GM12878 (cell line): ENCODE measurements at regions not wholly inside any gene's neighbourhood (a gene's known extent, or its start where the extent isn't known, plus 50 kb on each side); places are given as distances from the start of the nearest gene placed in this dataset.

Source experiments
- BMI1 ChIP-seq: fragments of 450-650 bp; IDR thresholded peaks from 2 replicates; pipeline ENCODE4 v1.6.1; 2016; ENCODE audit warnings: mild to moderate bottlenecking, moderate library complexity, borderline replicate concordance
- CBFB ChIP-seq: IDR thresholded peaks from 2 replicates; pipeline ENCODE4 v1.6.1; 2016; ENCODE audit warnings: antibody characterized with exemption, low read depth
- CEBPB ChIP-seq, 2 experiments: fragments of 150-350 bp in 1 of 2; IDR thresholded peaks; 2 replicates each; pipeline ENCODE4 v1.6.1; 2012 to 2014; ENCODE audit warnings: low read depth in 2 of 2, low read length in 2 of 2, borderline replicate concordance in 1 of 2, inconsistent platforms in 1 of 2
- EP300 ChIP-seq, 2 experiments: fragments of 150-350 bp in 1 of 2; IDR thresholded peaks; 2 replicates each; pipeline ENCODE4 v1.6.1; 2011 to 2012; ENCODE audit warnings: low read depth in 2 of 2, low read length in 2 of 2, borderline replicate concordance in 1 of 2, improper control_type of control experiment in 1 of 2, inconsistent platforms in 1 of 2; ENCODE audit not compliant: control insufficient read depth in 1 of 2
- MXI1 ChIP-seq: fragments of 150-350 bp; IDR thresholded peaks from 2 replicates; pipeline ENCODE4 v1.6.1; 2011; ENCODE audit warnings: low read depth, mild to moderate bottlenecking, inconsistent platforms, low read length, improper control_type of control experiment
- NFYB ChIP-seq: IDR thresholded peaks from 2 replicates; pipeline ENCODE4 v1.6.1; 2011; ENCODE audit warnings: low read depth, mild to moderate bottlenecking, low read length, improper control_type of control experiment, moderate library complexity; ENCODE audit not compliant: insufficient read depth
- POLR2A ChIP-seq: IDR thresholded peaks from 2 replicates; pipeline ENCODE4 v1.6.1; 2011; ENCODE audit warnings: low read depth, mild to moderate bottlenecking, low read length
- POLR2AphosphoS5 ChIP-seq: IDR thresholded peaks from 2 replicates; pipeline ENCODE4 v1.6.1; 2011; ENCODE audit warnings: mild to moderate bottlenecking, low read length, inconsistent platforms
- TF ChIP-seq, protein P1 (sequence below), 3 experiments: IDR thresholded peaks in 2 of 3; conservative IDR thresholded peaks in 1 of 3; 2 replicates each; pipeline ENCODE4 v1.5.1; 2011; ENCODE audit warnings: low read depth in 3 of 3, low read length in 3 of 3, mild to moderate bottlenecking in 3 of 3, control low read depth in 2 of 3, moderate library complexity in 2 of 3, inconsistent platforms in 1 of 3, mixed read lengths in 1 of 3; ENCODE audit not compliant: control insufficient read depth in 2 of 3, insufficient read depth in 1 of 3; ENCODE audit errors: extremely low read depth in 1 of 3

DNA sequence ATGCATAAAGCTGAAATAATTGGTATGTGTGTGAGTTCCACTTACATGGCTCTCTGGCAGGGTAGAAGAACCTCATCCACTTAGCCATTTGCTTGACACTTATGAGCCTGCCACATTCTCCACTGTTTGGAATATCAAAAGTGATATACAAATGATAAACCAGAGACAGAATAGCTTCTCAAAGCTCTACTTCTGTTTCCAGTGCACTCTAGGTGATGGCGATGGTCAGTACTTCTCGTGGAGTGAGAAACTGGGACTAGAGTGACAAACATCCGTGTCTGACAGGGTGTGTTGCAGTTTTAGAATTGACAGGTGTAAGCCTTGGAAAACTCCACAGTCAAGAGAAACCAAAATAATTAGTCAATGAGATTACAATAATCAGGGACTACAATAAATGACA, 935.8 kb upstream of the TYRP1 start:
- TF ChIP-seq CEBPB (IDR thresholded peaks at IDR 0.05; ENCODE audit: borderline replicate concordance in 1 of 2, low read depth in 2 of 2, low read length in 2 of 2) = no peak
- TF ChIP-seq NFYB = no peak
- TF ChIP-seq POLR2A = no peak
- TF ChIP-seq POLR2AphosphoS5 = no peak
- no peak for TF ChIP-seq EP300 (IDR thresholded peaks at IDR 0.05; ENCODE audit: borderline replicate concordance in 1 of 2, control insufficient read depth in 1 of 2, low read depth in 2 of 2, low read length in 2 of 2)
- no peak for TF ChIP-seq MXI1
- TF ChIP-seq BMI1 = no peak
- TF ChIP-seq CBFB = no peak
- TF ChIP-seq, protein P1, sequence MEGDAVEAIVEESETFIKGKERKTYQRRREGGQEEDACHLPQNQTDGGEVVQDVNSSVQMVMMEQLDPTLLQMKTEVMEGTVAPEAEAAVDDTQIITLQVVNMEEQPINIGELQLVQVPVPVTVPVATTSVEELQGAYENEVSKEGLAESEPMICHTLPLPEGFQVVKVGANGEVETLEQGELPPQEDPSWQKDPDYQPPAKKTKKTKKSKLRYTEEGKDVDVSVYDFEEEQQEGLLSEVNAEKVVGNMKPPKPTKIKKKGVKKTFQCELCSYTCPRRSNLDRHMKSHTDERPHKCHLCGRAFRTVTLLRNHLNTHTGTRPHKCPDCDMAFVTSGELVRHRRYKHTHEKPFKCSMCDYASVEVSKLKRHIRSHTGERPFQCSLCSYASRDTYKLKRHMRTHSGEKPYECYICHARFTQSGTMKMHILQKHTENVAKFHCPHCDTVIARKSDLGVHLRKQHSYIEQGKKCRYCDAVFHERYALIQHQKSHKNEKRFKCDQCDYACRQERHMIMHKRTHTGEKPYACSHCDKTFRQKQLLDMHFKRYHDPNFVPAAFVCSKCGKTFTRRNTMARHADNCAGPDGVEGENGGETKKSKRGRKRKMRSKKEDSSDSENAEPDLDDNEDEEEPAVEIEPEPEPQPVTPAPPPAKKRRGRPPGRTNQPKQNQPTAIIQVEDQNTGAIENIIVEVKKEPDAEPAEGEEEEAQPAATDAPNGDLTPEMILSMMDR (IDR thresholded peaks at IDR 0.05 in 2 of 3, conservative IDR thresholded peaks at IDR 0.05 in 1 of 3; ENCODE audit: control insufficient read depth in 2 of 3, extremely low read depth in 1 of 3, insufficient read depth in 1 of 3, low read depth in 3 of 3, low read length in 3 of 3) = no peak
